ENCODE measurements at regions not wholly inside any gene's neighbourhood (a gene's known extent, or its start where the extent isn't known, plus 50 kb on each side); places are given as distances from the start of the nearest gene placed in this dataset.

DNA sequence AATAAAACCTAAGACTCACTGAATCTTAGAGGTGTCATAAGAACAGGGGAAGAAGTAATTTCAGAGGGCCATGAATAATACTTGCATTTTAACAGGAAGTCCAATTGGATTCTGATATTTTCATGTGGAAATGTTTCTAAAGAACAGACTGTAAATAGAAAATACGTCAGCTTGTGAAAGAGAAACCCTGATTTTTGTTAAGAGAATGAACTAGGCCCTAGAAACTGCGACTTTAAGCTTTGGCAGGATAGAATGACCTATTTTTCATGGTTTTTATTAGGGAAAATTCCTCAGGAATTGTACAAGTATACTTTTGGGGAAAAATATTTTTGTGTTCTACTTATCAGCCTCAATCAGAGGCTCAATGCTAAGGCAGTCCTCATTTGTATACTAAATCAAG lies 215.5 kb upstream of the ACTBL2 start:
- Histone ChIP-seq H3K27me3 (ENCODE audit: control insufficient read depth in 4 of 4, insufficient read depth in 4 of 4, low read length in 3 of 4) (no peaks in the 10 kb centered on the region), H3K4me3 (ENCODE audit: low read depth in 1 of 3, low read length in 3 of 3) (no peak overlapping the region), H3K9me3 (ENCODE audit: control insufficient read depth in 4 of 4, low read length in 3 of 4) (no peaks in the 10 kb centered on the region), H3K36me3 (ENCODE audit: control insufficient read depth in 4 of 4, insufficient read depth in 3 of 4, low read depth in 1 of 4, low read length in 3 of 4) (no peaks in the 10 kb centered on the region), H3K4me1 (ENCODE audit: control insufficient read depth in 4 of 4, insufficient read depth in 4 of 4, low read length in 3 of 4) (peaks cover 4 to 27% (median 18%) of the 10 kb centered on the region in 4 donors), H3K27ac (ENCODE audit: low read depth in 1 of 2, low read length in 2 of 2) (peak overlapping the region in 1 of 2 donors; percentile 11), H3K9ac (ENCODE audit: low read depth in 1 of 2, low read length in 2 of 2) (no peak overlapping the region)
- TF ChIP-seq HNF4A (conservative IDR thresholded peaks at IDR 0.05) (no peak), YY1 (IDR thresholded peaks at IDR 0.05) (no peak), FOXA2 (IDR thresholded peaks at IDR 0.05) (no peak), RAD21 (IDR thresholded peaks at IDR 0.05) (no peak), NR2F2 (IDR thresholded peaks at IDR 0.05) (no peak), RXRA (IDR thresholded peaks at IDR 0.05) (no peak), GABPA (IDR thresholded peaks at IDR 0.05 in 1 of 2, conservative IDR thresholded peaks at IDR 0.05 in 1 of 2) (no peak), TAF1 (conservative IDR thresholded peaks at IDR 0.05) (no peak), JUND (IDR thresholded peaks at IDR 0.05) (no peak), FOXA1 (IDR thresholded peaks at IDR 0.05) (no peak), HNF4G (IDR thresholded peaks at IDR 0.05) (no peak)
- TF ChIP-seq, protein P1, sequence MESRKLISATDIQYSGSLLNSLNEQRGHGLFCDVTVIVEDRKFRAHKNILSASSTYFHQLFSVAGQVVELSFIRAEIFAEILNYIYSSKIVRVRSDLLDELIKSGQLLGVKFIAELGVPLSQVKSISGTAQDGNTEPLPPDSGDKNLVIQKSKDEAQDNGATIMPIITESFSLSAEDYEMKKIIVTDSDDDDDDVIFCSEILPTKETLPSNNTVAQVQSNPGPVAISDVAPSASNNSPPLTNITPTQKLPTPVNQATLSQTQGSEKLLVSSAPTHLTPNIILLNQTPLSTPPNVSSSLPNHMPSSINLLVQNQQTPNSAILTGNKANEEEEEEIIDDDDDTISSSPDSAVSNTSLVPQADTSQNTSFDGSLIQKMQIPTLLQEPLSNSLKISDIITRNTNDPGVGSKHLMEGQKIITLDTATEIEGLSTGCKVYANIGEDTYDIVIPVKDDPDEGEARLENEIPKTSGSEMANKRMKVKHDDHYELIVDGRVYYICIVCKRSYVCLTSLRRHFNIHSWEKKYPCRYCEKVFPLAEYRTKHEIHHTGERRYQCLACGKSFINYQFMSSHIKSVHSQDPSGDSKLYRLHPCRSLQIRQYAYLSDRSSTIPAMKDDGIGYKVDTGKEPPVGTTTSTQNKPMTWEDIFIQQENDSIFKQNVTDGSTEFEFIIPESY (IDR thresholded peaks at IDR 0.05), result no peak
- TF ChIP-seq, protein P2, sequence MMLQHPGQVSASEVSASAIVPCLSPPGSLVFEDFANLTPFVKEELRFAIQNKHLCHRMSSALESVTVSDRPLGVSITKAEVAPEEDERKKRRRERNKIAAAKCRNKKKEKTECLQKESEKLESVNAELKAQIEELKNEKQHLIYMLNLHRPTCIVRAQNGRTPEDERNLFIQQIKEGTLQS (IDR thresholded peaks at IDR 0.05), result no peak
- TF ChIP-seq, protein P3, sequence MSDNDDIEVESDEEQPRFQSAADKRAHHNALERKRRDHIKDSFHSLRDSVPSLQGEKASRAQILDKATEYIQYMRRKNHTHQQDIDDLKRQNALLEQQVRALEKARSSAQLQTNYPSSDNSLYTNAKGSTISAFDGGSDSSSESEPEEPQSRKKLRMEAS (IDR thresholded peaks at IDR 0.05), result no peak
- TF ChIP-seq, protein P4, sequence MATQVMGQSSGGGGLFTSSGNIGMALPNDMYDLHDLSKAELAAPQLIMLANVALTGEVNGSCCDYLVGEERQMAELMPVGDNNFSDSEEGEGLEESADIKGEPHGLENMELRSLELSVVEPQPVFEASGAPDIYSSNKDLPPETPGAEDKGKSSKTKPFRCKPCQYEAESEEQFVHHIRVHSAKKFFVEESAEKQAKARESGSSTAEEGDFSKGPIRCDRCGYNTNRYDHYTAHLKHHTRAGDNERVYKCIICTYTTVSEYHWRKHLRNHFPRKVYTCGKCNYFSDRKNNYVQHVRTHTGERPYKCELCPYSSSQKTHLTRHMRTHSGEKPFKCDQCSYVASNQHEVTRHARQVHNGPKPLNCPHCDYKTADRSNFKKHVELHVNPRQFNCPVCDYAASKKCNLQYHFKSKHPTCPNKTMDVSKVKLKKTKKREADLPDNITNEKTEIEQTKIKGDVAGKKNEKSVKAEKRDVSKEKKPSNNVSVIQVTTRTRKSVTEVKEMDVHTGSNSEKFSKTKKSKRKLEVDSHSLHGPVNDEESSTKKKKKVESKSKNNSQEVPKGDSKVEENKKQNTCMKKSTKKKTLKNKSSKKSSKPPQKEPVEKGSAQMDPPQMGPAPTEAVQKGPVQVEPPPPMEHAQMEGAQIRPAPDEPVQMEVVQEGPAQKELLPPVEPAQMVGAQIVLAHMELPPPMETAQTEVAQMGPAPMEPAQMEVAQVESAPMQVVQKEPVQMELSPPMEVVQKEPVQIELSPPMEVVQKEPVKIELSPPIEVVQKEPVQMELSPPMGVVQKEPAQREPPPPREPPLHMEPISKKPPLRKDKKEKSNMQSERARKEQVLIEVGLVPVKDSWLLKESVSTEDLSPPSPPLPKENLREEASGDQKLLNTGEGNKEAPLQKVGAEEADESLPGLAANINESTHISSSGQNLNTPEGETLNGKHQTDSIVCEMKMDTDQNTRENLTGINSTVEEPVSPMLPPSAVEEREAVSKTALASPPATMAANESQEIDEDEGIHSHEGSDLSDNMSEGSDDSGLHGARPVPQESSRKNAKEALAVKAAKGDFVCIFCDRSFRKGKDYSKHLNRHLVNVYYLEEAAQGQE (IDR thresholded peaks at IDR 0.05), result no peak
- TF ChIP-seq, protein P5, sequence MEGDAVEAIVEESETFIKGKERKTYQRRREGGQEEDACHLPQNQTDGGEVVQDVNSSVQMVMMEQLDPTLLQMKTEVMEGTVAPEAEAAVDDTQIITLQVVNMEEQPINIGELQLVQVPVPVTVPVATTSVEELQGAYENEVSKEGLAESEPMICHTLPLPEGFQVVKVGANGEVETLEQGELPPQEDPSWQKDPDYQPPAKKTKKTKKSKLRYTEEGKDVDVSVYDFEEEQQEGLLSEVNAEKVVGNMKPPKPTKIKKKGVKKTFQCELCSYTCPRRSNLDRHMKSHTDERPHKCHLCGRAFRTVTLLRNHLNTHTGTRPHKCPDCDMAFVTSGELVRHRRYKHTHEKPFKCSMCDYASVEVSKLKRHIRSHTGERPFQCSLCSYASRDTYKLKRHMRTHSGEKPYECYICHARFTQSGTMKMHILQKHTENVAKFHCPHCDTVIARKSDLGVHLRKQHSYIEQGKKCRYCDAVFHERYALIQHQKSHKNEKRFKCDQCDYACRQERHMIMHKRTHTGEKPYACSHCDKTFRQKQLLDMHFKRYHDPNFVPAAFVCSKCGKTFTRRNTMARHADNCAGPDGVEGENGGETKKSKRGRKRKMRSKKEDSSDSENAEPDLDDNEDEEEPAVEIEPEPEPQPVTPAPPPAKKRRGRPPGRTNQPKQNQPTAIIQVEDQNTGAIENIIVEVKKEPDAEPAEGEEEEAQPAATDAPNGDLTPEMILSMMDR (IDR thresholded peaks at IDR 0.05; ENCODE audit: low read depth, low read length, missing input control), result no peak
- DNase-seq (ENCODE audit: low spot score), result no peak
- WGBS, result 89% methylated on average over 2 of the region's 2 CpGs

Data from liver (tissue), 8 donors.